GM23338 (cell line): ENCODE measurements at regions not wholly inside any gene's neighbourhood (a gene's known extent, or its start where the extent isn't known, plus 50 kb on each side); places are given as distances from the start of the nearest gene placed in this dataset.

Experiments used
- ATAC-seq: fragments of 200-7000 bp; cut with Tn5 transposase; 3 replicates; pipeline ENCODE4 v1.9.1; 2020
- DNase-seq: peaks from one replicate; pipeline ENCODE4 v3.0.0-alpha.2; 2015; ENCODE audit warnings: low spot score
- H2AFZ ChIP-seq: fragments of 200-600 bp; sonication (generic); 2 replicates; pipeline ENCODE4 v1.8.0; 2016; ENCODE audit warnings: antibody characterized with exemption, mild to moderate bottlenecking, moderate library complexity
- H3F3A ChIP-seq: fragments of 200-600 bp; sonication (generic); replicated peaks from 2 replicates; pipeline ENCODE4 v1.8.0; 2017; ENCODE audit warnings: antibody characterized with exemption, mixed run types, low read depth
- H3K27ac ChIP-seq: fragments of 200-600 bp; sonication (generic); 2 replicates; pipeline ENCODE4 v1.6.1; 2016; ENCODE audit warnings: low read depth
- H3K27me3 ChIP-seq: fragments of 200-600 bp; sonication (generic); 2 replicates; pipeline ENCODE4 v1.8.0; 2016; ENCODE audit warnings: mild to moderate bottlenecking, mixed run types, moderate library complexity; ENCODE audit not compliant: insufficient read depth
- H3K36me3 ChIP-seq: fragments of 200-600 bp; sonication (generic); 2 replicates; pipeline ENCODE4 v1.8.0; 2016; ENCODE audit warnings: mild to moderate bottlenecking; ENCODE audit not compliant: insufficient read depth
- H3K4me1 ChIP-seq: fragments of 200-600 bp; sonication (generic); 2 replicates; pipeline ENCODE4 v1.8.0; 2016; ENCODE audit warnings: mild to moderate bottlenecking, moderate library complexity; ENCODE audit not compliant: insufficient read depth
- H3K4me2 ChIP-seq: fragments of 200-600 bp; sonication (generic); 2 replicates; pipeline ENCODE4 v1.7.1; 2017; ENCODE audit warnings: mixed run types
- H3K4me3 ChIP-seq: fragments of 200-600 bp; sonication (generic); 2 replicates; pipeline ENCODE4 v1.6.1; 2016; ENCODE audit warnings: mixed run types
- H3K79me2 ChIP-seq: fragments of 200-600 bp; sonication (generic); replicated peaks from 2 replicates; pipeline ENCODE4 v1.8.0; 2017; ENCODE audit warnings: mild to moderate bottlenecking; ENCODE audit not compliant: insufficient read depth
- H3K9me2 ChIP-seq: fragments of 200-600 bp; sonication (generic); 2 replicates; pipeline ENCODE4 v1.8.0; 2017; ENCODE audit not compliant: insufficient read depth
- H4K20me1 ChIP-seq: fragments of 200-600 bp; sonication (generic); replicated peaks from 2 replicates; pipeline ENCODE4 v1.8.0; 2017; ENCODE audit warnings: mild to moderate bottlenecking; ENCODE audit not compliant: insufficient read depth
- H3K27ac Mint-ChIP-seq: 2 replicates; pipeline ENCODE4 v1.8.0; 2020; ENCODE audit warnings: inconsistent platforms, mild to moderate bottlenecking, moderate library complexity, mixed read lengths
- H3K27me3 Mint-ChIP-seq: 3 replicates; pipeline ENCODE4 v1.8.0; 2022; ENCODE audit warnings: low read depth, mild to moderate bottlenecking, moderate library complexity, mixed read lengths, inconsistent platforms; ENCODE audit not compliant: insufficient read depth, poor library complexity
- H3K36me3 Mint-ChIP-seq: 3 replicates; pipeline ENCODE4 v1.8.0; 2021; ENCODE audit warnings: low read depth, mild to moderate bottlenecking, inconsistent platforms, moderate library complexity, mixed read lengths
- H3K4me1 Mint-ChIP-seq: 3 replicates; pipeline ENCODE4 v1.8.0; 2020; ENCODE audit warnings: mild to moderate bottlenecking, inconsistent platforms, mixed read lengths
- H3K4me3 Mint-ChIP-seq: 3 replicates; pipeline ENCODE4 v1.8.0; 2021; ENCODE audit warnings: moderate library complexity, mild to moderate bottlenecking, inconsistent platforms, mixed read lengths
- H3K9me3 Mint-ChIP-seq: 3 replicates; pipeline ENCODE4 v1.8.0; 2020; ENCODE audit warnings: moderate library complexity, mild to moderate bottlenecking, inconsistent platforms, mixed read lengths
- CREB1 ChIP-seq: fragments of 250-450 bp; sonication (Bioruptor Pico); IDR thresholded peaks from 2 replicates; pipeline ENCODE4 v1.5.0; 2020; ENCODE audit warnings: low read depth, mild to moderate bottlenecking, moderate library complexity
- ETS1 ChIP-seq: IDR thresholded peaks from 2 replicates; pipeline ENCODE4 v1.6.1; 2016; ENCODE audit warnings: antibody characterized with exemption
- EZH2 ChIP-seq: fragments of 200-600 bp; sonication (generic); IDR thresholded peaks from one replicate; pipeline ENCODE4 v1.8.0; 2017; ENCODE audit warnings: antibody characterized with exemption, mild to moderate bottlenecking, low read depth; ENCODE audit not compliant: unreplicated experiment
- EZH2phosphoT487 ChIP-seq: fragments of 200-600 bp; sonication (generic); IDR thresholded peaks from one replicate; pipeline ENCODE4 v1.8.1; 2018; ENCODE audit warnings: antibody characterized with exemption; ENCODE audit not compliant: unreplicated experiment
- JUNB ChIP-seq: IDR thresholded peaks from one replicate; pipeline ENCODE4 v1.6.1; 2016; ENCODE audit warnings: antibody characterized with exemption; ENCODE audit not compliant: unreplicated experiment
- NANOG ChIP-seq: IDR thresholded peaks from 2 replicates; pipeline ENCODE4 v1.6.1; 2016; ENCODE audit warnings: antibody characterized with exemption, borderline replicate concordance
- POLR2AphosphoS5 ChIP-seq: IDR thresholded peaks from 2 replicates; pipeline ENCODE4 v1.6.1; 2016; ENCODE audit warnings: antibody characterized with exemption, low read depth
- REST ChIP-seq: IDR thresholded peaks from one replicate; pipeline ENCODE4 v1.6.1; 2018; ENCODE audit warnings: antibody characterized with exemption; ENCODE audit not compliant: unreplicated experiment
- STAT1 ChIP-seq: IDR thresholded peaks from one replicate; pipeline ENCODE4 v1.6.1; 2016; ENCODE audit warnings: antibody characterized with exemption; ENCODE audit not compliant: unreplicated experiment
- ZNF114 ChIP-seq: fragments of 250-450 bp; sonication (Bioruptor Pico); IDR thresholded peaks from 2 replicates; pipeline ENCODE4 v1.5.0; 2020; ENCODE audit warnings: mild to moderate bottlenecking, moderate library complexity
- ZNF331 ChIP-seq: fragments of 250-450 bp; sonication (Bioruptor Pico); IDR thresholded peaks from 2 replicates; pipeline ENCODE4 v1.5.0; 2020; ENCODE audit warnings: low read depth, mild to moderate bottlenecking, moderate library complexity
- ZNF462 ChIP-seq: fragments of 250-450 bp; sonication (Bioruptor Pico); IDR thresholded peaks from 2 replicates; pipeline ENCODE4 v1.5.0; 2020; ENCODE audit warnings: mild to moderate bottlenecking, moderate library complexity
- TF ChIP-seq, protein P1 (sequence below), 2 experiments: fragments of 200-600 bp in 1 of 2; sonication (generic) in 1 of 2; conservative IDR thresholded peaks; 2 replicates each; pipeline versions ENCODE4 v1.5.1 to v1.6.1; 2016 to 2017; ENCODE audit warnings: antibody characterized with exemption in 2 of 2, low read depth in 2 of 2, mild to moderate bottlenecking in 2 of 2, moderate library complexity in 1 of 2

- Histone ChIP-seq H3K4me2 (no peak overlapping the region), H3K36me3 (no peaks in the 10 kb centered on the region), H3K27ac (no peak overlapping the region), H3K27me3 (no peaks in the 10 kb centered on the region), H3K4me1 (peaks cover 12% of the 10 kb centered on the region), H3K4me3 (no peak overlapping the region), H3F3A (no peaks in the 10 kb centered on the region), H3K9me2 (no peaks in the 10 kb centered on the region), H3K79me2 (no peaks in the 10 kb centered on the region), H2AFZ (no peak overlapping the region), H4K20me1 (no peaks in the 10 kb centered on the region; the same call in 1 of the 2 replicates)
- Mint-ChIP-seq H3K9me3 (no peaks in the 10 kb centered on the region), H3K27me3 (peaks cover 4% of the 10 kb centered on the region), H3K27ac (no peak overlapping the region), H3K36me3 (no peaks in the 10 kb centered on the region), H3K4me3 (no peak overlapping the region), H3K4me1 (peaks cover 12% of the 10 kb centered on the region)
- ATAC-seq (no peak), DNase-seq (no peak)
- TF ChIP-seq ZNF114 (no peak), REST (no peak), ETS1 (no peak), EZH2 (no peak), STAT1 (no peak), JUNB (no peak), ZNF462 (CRISPR knock-in tag) (no peak), ZNF331 (CRISPR knock-in tag) (no peak), POLR2AphosphoS5 (no peak), NANOG (no peak), CREB1 (CRISPR knock-in tag) (no peak), EZH2phosphoT487 (no peak)
- TF ChIP-seq, protein P1, sequence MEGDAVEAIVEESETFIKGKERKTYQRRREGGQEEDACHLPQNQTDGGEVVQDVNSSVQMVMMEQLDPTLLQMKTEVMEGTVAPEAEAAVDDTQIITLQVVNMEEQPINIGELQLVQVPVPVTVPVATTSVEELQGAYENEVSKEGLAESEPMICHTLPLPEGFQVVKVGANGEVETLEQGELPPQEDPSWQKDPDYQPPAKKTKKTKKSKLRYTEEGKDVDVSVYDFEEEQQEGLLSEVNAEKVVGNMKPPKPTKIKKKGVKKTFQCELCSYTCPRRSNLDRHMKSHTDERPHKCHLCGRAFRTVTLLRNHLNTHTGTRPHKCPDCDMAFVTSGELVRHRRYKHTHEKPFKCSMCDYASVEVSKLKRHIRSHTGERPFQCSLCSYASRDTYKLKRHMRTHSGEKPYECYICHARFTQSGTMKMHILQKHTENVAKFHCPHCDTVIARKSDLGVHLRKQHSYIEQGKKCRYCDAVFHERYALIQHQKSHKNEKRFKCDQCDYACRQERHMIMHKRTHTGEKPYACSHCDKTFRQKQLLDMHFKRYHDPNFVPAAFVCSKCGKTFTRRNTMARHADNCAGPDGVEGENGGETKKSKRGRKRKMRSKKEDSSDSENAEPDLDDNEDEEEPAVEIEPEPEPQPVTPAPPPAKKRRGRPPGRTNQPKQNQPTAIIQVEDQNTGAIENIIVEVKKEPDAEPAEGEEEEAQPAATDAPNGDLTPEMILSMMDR (conservative IDR thresholded peaks at IDR 0.05; ENCODE audit: low read depth in 2 of 2): no peak
Measured at GRCh38 chr20:40771308-40771610, 82.2 kb upstream of the MAFB start.
